H1 (cell line): ENCODE measurements at regions not wholly inside any gene's neighbourhood (a gene's known extent, or its start where the extent isn't known, plus 50 kb on each side); places are given as distances from the start of the nearest gene placed in this dataset.

ENCODE experiments used
- CTCF ChIA-PET: fragments of 300-600 bp; sonication (Branson Sonifier 250); formaldehyde crosslinking; loops from one replicate; lab custom pipeline; 2021; ENCODE audit not compliant: partially characterized antibody; lab: Charles Lee
- POLR2A ChIA-PET: fragments of 300-600 bp; sonication (Branson Sonifier 250); formaldehyde crosslinking; loops from one replicate; lab custom pipeline; 2021; ENCODE audit warnings: inconsistent platforms; ENCODE audit not compliant: partially characterized antibody; lab: Charles Lee
- DNase-seq, 2 experiments: peaks; one replicate each; pipeline versions ENCODE4 v3.0.0 to v3.0.0-alpha.2; 2010 to 2022; ENCODE audit warnings: low spot score in 2 of 2, low read depth in 1 of 2, mixed read lengths in 1 of 2
- FAIRE-seq: peaks from 2 replicates; lab custom pipeline; 2011; peaks lifted over from hg19 to GRCh38; lab: Jason Lieb, UNC
- H2AFZ ChIP-seq: 2 replicates; pipeline ENCODE4 v1.8.1; 2012; ENCODE audit warnings: low read length, inconsistent platforms
- H2AK5ac ChIP-seq: 2 replicates; pipeline ENCODE4 v1.6.1; 2013; ENCODE audit warnings: low read depth, low read length
- H2BK120ac ChIP-seq: replicated peaks from 2 replicates; pipeline ENCODE3; 2013; ENCODE audit warnings: low read depth, low read length, inconsistent platforms
- H2BK12ac ChIP-seq: 2 replicates; pipeline ENCODE4 v1.6.1; 2013; ENCODE audit warnings: low read depth, low read length
- H2BK15ac ChIP-seq: 2 replicates; pipeline ENCODE4 v1.6.1; 2013; ENCODE audit warnings: low read length
- H2BK20ac ChIP-seq: 2 replicates; pipeline ENCODE4 v1.6.1; 2013; ENCODE audit warnings: low read length
- H2BK5ac ChIP-seq: 2 replicates; pipeline ENCODE4 v1.6.1; 2013; ENCODE audit warnings: low read depth, low read length
- H3K14ac ChIP-seq: 2 replicates; pipeline ENCODE4 v1.6.1; 2013; ENCODE audit warnings: inconsistent platforms; ENCODE audit not compliant: insufficient read length
- H3K18ac ChIP-seq: 2 replicates; pipeline ENCODE4 v1.6.1; 2013; ENCODE audit warnings: low read length; ENCODE audit errors: extremely low read depth
- H3K23ac ChIP-seq: 2 replicates; pipeline ENCODE4 v1.6.1; 2013; ENCODE audit warnings: inconsistent platforms; ENCODE audit not compliant: insufficient read length
- H3K23me2 ChIP-seq: 2 replicates; pipeline ENCODE4 v1.6.1; 2013; ENCODE audit warnings: low read depth, low read length
- H3K27ac ChIP-seq: 2 replicates; pipeline ENCODE4 v1.6.1; 2011; ENCODE audit warnings: low read depth, low read length, inconsistent platforms
- H3K27me3 ChIP-seq, 4 experiments: replicated peaks in 1 of 4; 1 replicate in 1 of 4; 2 replicates in 3 of 4; pipeline versions ENCODE4 v1.6.1 to v1.8.1; 2011 to 2013; ENCODE audit warnings: low read length in 3 of 4, mild to moderate bottlenecking in 3 of 4, inconsistent platforms in 2 of 4, mixed read lengths in 2 of 4, moderate library complexity in 1 of 4; ENCODE audit not compliant: control insufficient read depth in 3 of 4, insufficient read depth in 3 of 4; ENCODE audit errors: extremely low read depth in 1 of 4
- H3K36me3 ChIP-seq, 4 experiments: 2 replicates each; pipeline versions ENCODE4 v1.6.1 to v1.8.1; 2011 to 2013; ENCODE audit warnings: mild to moderate bottlenecking in 4 of 4, low read length in 3 of 4, moderate library complexity in 2 of 4, control low read depth in 1 of 4, inconsistent platforms in 1 of 4; ENCODE audit not compliant: insufficient read depth in 4 of 4, control insufficient read depth in 2 of 4
- H3K4ac ChIP-seq: replicated peaks from 2 replicates; pipeline ENCODE3; 2013; ENCODE audit warnings: low read length, low read depth, mixed read lengths, inconsistent platforms; ENCODE audit not compliant: insufficient read length
- H3K4me1 ChIP-seq, 4 experiments: replicated peaks in 1 of 4; 1 replicate in 1 of 4; 2 replicates in 3 of 4; pipeline versions ENCODE4 v1.6.1 to v1.8.1; 2011 to 2013; ENCODE audit warnings: low read length in 3 of 4, inconsistent platforms in 2 of 4, mixed read lengths in 1 of 4; ENCODE audit not compliant: insufficient read depth in 4 of 4, control insufficient read depth in 3 of 4
- H3K4me2 ChIP-seq, 2 experiments: 2 replicates each; pipeline versions ENCODE4 v1.6.1 to v1.8.1; 2011 to 2013; ENCODE audit warnings: low read depth in 2 of 2, low read length in 2 of 2, control low read depth in 1 of 2, inconsistent platforms in 1 of 2, mild to moderate bottlenecking in 1 of 2; ENCODE audit not compliant: insufficient read depth in 1 of 2
- H3K4me3 ChIP-seq, 4 experiments: fragments of 200-600, 300-600 bp in 1 of 4; sonication (generic), shearing (Covaris generic), sonication (Bioruptor Twin) in 1 of 4; 2 replicates each; pipeline versions ENCODE4 v1.5.1 to v1.8.1; 2011 to 2016; ENCODE audit warnings: low read length in 4 of 4, low read depth in 3 of 4, control low read depth in 2 of 4, inconsistent platforms in 2 of 4, mild to moderate bottlenecking in 2 of 4, mixed read lengths in 1 of 4, moderate library complexity in 1 of 4; ENCODE audit not compliant: insufficient read depth in 2 of 4; ENCODE audit errors: extremely low read depth in 1 of 4
- H3K56ac ChIP-seq: replicated peaks from 2 replicates; pipeline ENCODE3; 2013; ENCODE audit warnings: low read depth, mild to moderate bottlenecking, mixed read lengths, low read length, inconsistent platforms; ENCODE audit not compliant: insufficient read length
- H3K79me1 ChIP-seq: 2 replicates; pipeline ENCODE4 v1.6.1; 2013; ENCODE audit warnings: low read depth, low read length, control low read depth
- H3K79me2 ChIP-seq, 2 experiments: 2 replicates each; pipeline versions ENCODE4 v1.6.1 to v1.8.1; 2012 to 2013; ENCODE audit warnings: low read length in 2 of 2, mild to moderate bottlenecking in 2 of 2, inconsistent platforms in 1 of 2; ENCODE audit not compliant: insufficient read depth in 2 of 2, control insufficient read depth in 1 of 2
- H3K9ac ChIP-seq, 4 experiments: replicated peaks in 1 of 4; 1 replicate in 1 of 4; 2 replicates in 3 of 4; pipeline versions ENCODE4 v1.6.1 to v1.8.1; 2011 to 2013; ENCODE audit warnings: low read depth in 3 of 4, low read length in 3 of 4, control low read depth in 2 of 4, mild to moderate bottlenecking in 2 of 4, moderate library complexity in 2 of 4, inconsistent platforms in 1 of 4; ENCODE audit errors: extremely low read depth in 1 of 4
- H3K9me3 ChIP-seq, 2 experiments: 2 replicates each; pipeline versions ENCODE4 v1.6.1 to v1.8.1; 2012 to 2013; ENCODE audit warnings: mild to moderate bottlenecking in 2 of 2, moderate library complexity in 2 of 2, control low read depth in 1 of 2, inconsistent platforms in 1 of 2, low read depth in 1 of 2, low read length in 1 of 2, mixed read lengths in 1 of 2; ENCODE audit not compliant: insufficient read depth in 2 of 2
- H4K20me1 ChIP-seq, 2 experiments: replicated peaks in 1 of 2; 2 replicates each; pipeline versions ENCODE3 to v1.8.1; 2011 to 2013; ENCODE audit warnings: inconsistent platforms in 2 of 2, low read length in 2 of 2, mild to moderate bottlenecking in 1 of 2; ENCODE audit not compliant: insufficient read depth in 2 of 2, control insufficient read depth in 1 of 2
- H4K5ac ChIP-seq: 2 replicates; pipeline ENCODE4 v1.6.1; 2013; ENCODE audit warnings: low read length, low read depth, mixed read lengths, inconsistent platforms; ENCODE audit not compliant: insufficient read length
- H4K8ac ChIP-seq: 2 replicates; pipeline ENCODE4 v1.8.0; 2013; ENCODE audit warnings: mild to moderate bottlenecking, moderate library complexity, low read length, inconsistent platforms; ENCODE audit not compliant: insufficient read depth; ENCODE audit errors: extremely low read depth
- H4K91ac ChIP-seq: replicated peaks from 2 replicates; pipeline ENCODE3; 2013; ENCODE audit warnings: low read length, mixed read lengths, inconsistent platforms; ENCODE audit not compliant: insufficient read length
- ASH2L ChIP-seq: fragments of 200-600, 300-600 bp; sonication (generic); IDR thresholded peaks from one replicate; pipeline ENCODE4 v1.7.1; 2017; ENCODE audit warnings: low read length
- FOSL1 ChIP-seq: IDR thresholded peaks from 2 replicates; pipeline ENCODE4 v1.6.1; 2011; ENCODE audit warnings: mild to moderate bottlenecking, low read depth, low read length, moderate library complexity; ENCODE audit not compliant: insufficient read depth
- JUND ChIP-seq: IDR thresholded peaks from 2 replicates; pipeline ENCODE4 v1.6.1; 2011; ENCODE audit warnings: mild to moderate bottlenecking, improper control_type of control experiment, low read length
- KDM4A ChIP-seq: IDR thresholded peaks from one replicate; pipeline ENCODE4 v1.7.1; 2012; ENCODE audit warnings: low read depth, mild to moderate bottlenecking, moderate library complexity, low read length, inconsistent platforms; ENCODE audit not compliant: severe bottlenecking
- KDM5A ChIP-seq: fragments of 200-600 bp; IDR thresholded peaks from 2 replicates; pipeline ENCODE4 v1.7.1; 2012; ENCODE audit warnings: mild to moderate bottlenecking, low read length, inconsistent platforms, mixed read lengths
- MAFK ChIP-seq: IDR thresholded peaks from 2 replicates; pipeline ENCODE4 v1.6.1; 2012; ENCODE audit warnings: low read depth, mild to moderate bottlenecking, improper control_type of control experiment, low read length
- PHF8 ChIP-seq: fragments of 200-600 bp; sonication (generic); conservative IDR thresholded peaks from 2 replicates; pipeline ENCODE4 v1.7.1; 2012; ENCODE audit warnings: low read depth, mild to moderate bottlenecking, inconsistent platforms, low read length, moderate library complexity
- TAF1 ChIP-seq: IDR thresholded peaks from 2 replicates; pipeline ENCODE4 v1.6.1; 2011; ENCODE audit warnings: mild to moderate bottlenecking, low read depth, low read length
- WGBS, 2 experiments: shearing (Covaris generic) in 1 of 2; methylation state at CpG; one replicate each; pipeline versions ENCODE4 v1.1.6 to v1.1.7; 2013 to 2015; ENCODE audit warnings: low lambda C conversion rate in 2 of 2, mixed read lengths in 2 of 2, inconsistent platforms in 1 of 2, low coverage in 1 of 2, missing lambda C conversion rate in 1 of 2; ENCODE audit not compliant: insufficient replicate concordance in 2 of 2, insufficient coverage in 1 of 2, insufficient read length in 1 of 2; ENCODE audit errors: extremely low coverage in 1 of 2, missing lambda C conversion rate in 1 of 2; 5-methylcytosine and 5-hydroxymethylcytosine counted together

DNA sequence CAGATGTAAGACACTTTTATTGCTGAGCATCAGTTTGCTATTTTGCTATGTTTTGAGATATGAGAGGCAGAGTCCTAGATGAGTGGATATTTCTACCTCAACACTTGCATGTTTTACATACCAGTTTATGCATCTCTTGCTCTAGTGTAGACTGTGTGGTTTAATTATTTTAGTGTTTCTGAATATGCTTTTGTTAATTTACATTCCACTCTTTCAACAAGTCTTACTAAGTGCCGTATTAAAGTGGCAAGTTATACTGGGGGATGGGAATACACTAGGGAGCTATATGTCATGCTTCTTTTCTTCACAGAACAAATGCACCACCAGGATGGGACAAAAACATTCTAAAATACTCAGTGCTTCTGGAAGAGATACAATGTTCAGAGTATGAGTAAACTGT is 507.7 kb upstream of the PRMT6 start:
- 100% methylated on average over 1 of the region's 1 CpG; no CpG with 5 or more reads in 1 of the 2 experiments for WGBS, 2 experiments
- POLR2A ChIA-PET: no interaction called here

More for the DNA sequence above, 507.7 kb upstream of the PRMT6 start:
- Histone ChIP-seq H3K4me1 (no peaks in the 10 kb centered on the region), H3K14ac (no peak overlapping the region), H3K79me2 (no peaks in the 10 kb centered on the region), H2BK5ac (no peak overlapping the region), H3K27ac (no peak overlapping the region), H2AK5ac (no peak overlapping the region), H4K5ac (no peak overlapping the region), H3K79me1 (no peaks in the 10 kb centered on the region), H3K9me3 (no peaks in the 10 kb centered on the region), H3K36me3 (no peaks in the 10 kb centered on the region), H3K56ac (no peak overlapping the region), H4K8ac (no peak overlapping the region), H3K23ac (no peak overlapping the region), H3K4ac (no peak overlapping the region), H2BK120ac (no peak overlapping the region), H3K27me3 (no peaks in the 10 kb centered on the region), H3K4me3 (no peak overlapping the region), H4K20me1 (no peaks in the 10 kb centered on the region), H2AFZ (no peak overlapping the region), H3K9ac (no peak overlapping the region), H2BK15ac (no peak overlapping the region), H3K4me2 (no peak overlapping the region), H3K23me2 (no peaks in the 10 kb centered on the region), H4K91ac (no peak overlapping the region), H2BK12ac (no peak overlapping the region), H2BK20ac (no peak overlapping the region), H3K18ac (no peak overlapping the region)
- FAIRE-seq: no peak
- TF ChIP-seq MAFK: no peak
- no peak for TF ChIP-seq FOSL1
- no peak for TF ChIP-seq ASH2L
- no peak for TF ChIP-seq PHF8
- TF ChIP-seq JUND: no peak
- no peak for TF ChIP-seq TAF1
- TF ChIP-seq KDM4A: no peak
- no peak for TF ChIP-seq KDM5A
- CTCF ChIA-PET: interaction anchor here (1.2 kb wide), 1 partner anchor 14 kb away, joined by 3 read pairs; no protein-coding TSS in a partner anchor
- no peak for DNase-seq
